Renal cortical epithelial cell (primary cell): ENCODE measurements at regions not wholly inside any gene's neighbourhood (a gene's known extent, or its start where the extent isn't known, plus 50 kb on each side); places are given as distances from the start of the nearest gene placed in this dataset.
"Not testable (repeated sequence)": the region's sequence is repeated elsewhere in the genome, so short reads cannot be mapped to it uniquely, and the experiment has no call there.

Experiments used
- DNase-seq: peaks from one replicate; pipeline ENCODE4 v3.0.0-alpha.2; 2011; ENCODE audit warnings: low read depth

GRCh38 chr7:15821484-15822427, 135.3 kb upstream of the MEOX2 start:
- DNase-seq: no peak

GRCh38 chr7:15820319-15820718, 133.8 kb upstream of the MEOX2 start:
- no peak for DNase-seq

GRCh38 chr7:15816835-15817426, 130.4 kb upstream of the MEOX2 start:
- DNase-seq: no peak

GRCh38 chr7:15813448-15813847, 127.0 kb upstream of the MEOX2 start:
- no peak for DNase-seq

- not testable (repeated sequence) for DNase-seq
These were observed 123.9 kb upstream of the MEOX2 start for GRCh38 chr7:15810383-15810782.

- DNase-seq: not testable (repeated sequence)
These were observed 123.5 kb upstream of the MEOX2 start for GRCh38 chr7:15809936-15810335.

- no peak for DNase-seq
These were observed 119.4 kb upstream of the MEOX2 start for GRCh38 chr7:15805891-15806290.

GRCh38 chr7:15802425-15802824, 115.9 kb upstream of the MEOX2 start:
- no peak for DNase-seq

- DNase-seq: peak; percentile 96
These were observed 115.1 kb upstream of the MEOX2 start for GRCh38 chr7:15801551-15801950.

- DNase-seq: peak; percentile 57
These were observed 114.6 kb upstream of the MEOX2 start for GRCh38 chr7:15801041-15801440.

GRCh38 chr7:15798081-15798480, 111.6 kb upstream of the MEOX2 start:
- no peak for DNase-seq

GRCh38 chr7:15795393-15795792, 108.9 kb upstream of the MEOX2 start:
- DNase-seq: no peak

GRCh38 chr7:15794801-15795200, 108.3 kb upstream of the MEOX2 start:
- DNase-seq: no peak

- DNase-seq: no peak
These were observed 98.2 kb upstream of the MEOX2 start for GRCh38 chr7:15784694-15785030.

- peak; percentile 32 for DNase-seq
These were observed 97.7 kb upstream of the MEOX2 start for GRCh38 chr7:15783987-15784693.

- no peak for DNase-seq
These were observed 96.2 kb upstream of the MEOX2 start for GRCh38 chr7:15782656-15783055.

GRCh38 chr7:15781944-15782343, 95.5 kb upstream of the MEOX2 start:
- no peak for DNase-seq

- peak; percentile 90 for DNase-seq
These were observed 93.8 kb upstream of the MEOX2 start for GRCh38 chr7:15780271-15780670.

- no peak for DNase-seq
These were observed 91.7 kb upstream of the MEOX2 start for GRCh38 chr7:15778191-15778590.

- DNase-seq: no peak
These were observed 79.3 kb upstream of the MEOX2 start for GRCh38 chr7:15765753-15766152.

GRCh38 chr7:15764851-15765382, 78.4 kb upstream of the MEOX2 start:
- DNase-seq: no peak

- no peak for DNase-seq
These were observed 77.5 kb upstream of the MEOX2 start for GRCh38 chr7:15764010-15764409.
